ENCODE measurements at regions not wholly inside any gene's neighbourhood (a gene's known extent, or its start where the extent isn't known, plus 50 kb on each side); places are given as distances from the start of the nearest gene placed in this dataset.

DNA sequence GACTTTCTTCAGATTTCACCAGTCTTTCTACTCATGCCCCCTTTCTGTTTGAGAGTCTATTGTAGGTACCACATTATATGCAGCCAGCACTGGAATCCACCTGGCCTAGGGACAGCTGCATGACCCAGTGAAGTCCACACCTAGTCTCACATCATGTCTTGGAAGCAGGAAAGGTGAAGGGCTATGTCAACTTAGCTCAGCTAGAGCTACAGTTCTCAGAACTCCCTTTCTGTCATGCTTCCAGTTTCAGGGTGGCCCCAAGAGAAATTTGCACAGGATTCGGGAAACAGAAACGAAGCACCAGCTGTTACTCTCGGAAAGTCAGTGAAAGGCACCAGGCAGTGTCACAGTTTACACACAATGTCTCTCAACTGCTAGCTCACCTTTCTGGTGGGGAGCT is 51.6 kb upstream of the NLRP1 start:
- no peak for DNase-seq
- no peak for ATAC-seq
- intact Hi-C loops (cut with DNase I) = no loop called here

DNA sequence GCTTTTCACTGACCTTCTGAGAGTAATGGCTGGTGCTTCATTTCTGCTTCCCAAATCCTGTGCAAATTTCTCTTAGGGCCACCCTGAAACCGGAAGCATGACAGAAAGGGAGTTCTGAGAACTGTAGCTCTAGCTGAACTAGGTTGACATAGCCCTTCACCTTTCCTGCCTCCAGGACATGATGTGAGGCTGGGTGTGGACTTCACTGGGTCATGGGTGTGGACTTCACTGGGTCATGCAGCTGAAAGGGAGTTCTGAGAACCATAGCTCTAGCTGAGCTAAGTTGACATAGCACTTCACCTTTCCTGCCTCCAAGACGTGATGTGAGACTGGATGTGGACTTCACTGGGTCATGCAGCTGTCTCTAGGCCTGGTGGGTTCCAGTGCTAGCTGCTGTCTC is 54.3 kb upstream of the NLRP1 start:
- no peak for ATAC-seq
- DNase-seq = no peak
- intact Hi-C loops (cut with DNase I) = no loop called here

DNA sequence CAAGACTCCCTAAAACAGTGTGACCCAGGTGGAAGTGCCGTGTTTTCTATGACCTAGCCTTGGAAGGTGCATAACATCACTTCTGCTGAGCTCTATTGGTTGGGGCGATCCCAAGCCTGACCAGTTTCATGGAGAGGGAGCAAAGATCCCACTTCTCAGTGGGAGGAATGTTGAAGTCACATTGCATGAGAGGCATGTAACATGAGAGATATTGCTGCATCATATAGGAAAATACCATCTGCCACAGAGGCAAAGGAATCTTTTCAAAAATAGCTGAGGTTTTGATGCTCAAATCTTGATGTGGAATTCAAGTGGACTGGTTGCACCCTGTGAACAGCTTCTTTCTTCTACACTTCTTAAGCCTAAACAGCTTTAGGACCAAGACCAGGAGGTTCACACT is 56.4 kb upstream of the NLRP1 start:
- DNase-seq = no peak
- ATAC-seq = no peak
- intact Hi-C loops (cut with DNase I) = no loop called here

DNA sequence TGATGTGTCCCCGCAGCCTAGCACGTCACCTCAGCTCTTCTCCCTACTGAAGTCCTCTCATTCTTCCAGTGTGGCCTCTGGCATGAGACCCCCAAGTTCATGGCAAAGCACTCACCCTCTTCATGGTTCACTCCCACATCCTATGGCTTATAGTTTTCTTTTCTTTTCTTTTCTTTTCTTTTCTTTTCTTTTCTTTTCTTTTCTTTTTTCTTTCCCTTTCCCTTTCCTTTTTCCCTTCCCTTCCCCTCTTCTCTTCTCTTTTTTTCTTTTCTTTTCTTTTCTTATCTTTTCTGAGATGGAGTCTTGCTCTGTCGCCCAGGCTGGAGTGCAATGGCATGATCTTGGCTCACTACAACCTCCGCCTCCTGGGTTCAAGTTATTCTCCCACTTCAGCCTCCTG is 58.4 kb upstream of the NLRP1 start:
- intact Hi-C loops (cut with DNase I) = no loop called here

DNA sequence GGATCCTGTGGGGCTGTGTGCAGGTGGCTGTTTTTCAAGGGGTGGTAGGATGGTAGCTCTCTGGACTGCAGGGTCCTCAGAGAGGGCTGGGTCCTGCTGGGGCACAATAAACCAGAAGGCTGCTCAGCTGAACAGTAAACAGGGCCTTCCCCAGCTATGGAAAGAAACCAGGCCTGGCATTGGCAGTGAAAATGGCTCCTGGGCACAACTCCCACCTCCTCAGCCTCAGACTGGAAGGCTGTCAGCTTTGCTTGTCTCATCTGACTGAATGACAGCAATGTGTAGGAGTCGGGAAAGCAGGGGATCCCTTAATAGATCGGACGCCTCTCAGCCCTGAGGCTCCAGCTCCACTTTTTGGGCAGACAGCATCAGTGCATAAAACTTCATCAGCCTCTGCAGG is 59.8 kb upstream of the NLRP1 start:
- intact Hi-C loops (cut with DNase I) = no loop called here
- DNase-seq (no peak), ATAC-seq (no peak)

More for the DNA sequence above, 58.4 kb upstream of the NLRP1 start:
- DNase-seq (no peak), ATAC-seq (no peak)

DNA sequence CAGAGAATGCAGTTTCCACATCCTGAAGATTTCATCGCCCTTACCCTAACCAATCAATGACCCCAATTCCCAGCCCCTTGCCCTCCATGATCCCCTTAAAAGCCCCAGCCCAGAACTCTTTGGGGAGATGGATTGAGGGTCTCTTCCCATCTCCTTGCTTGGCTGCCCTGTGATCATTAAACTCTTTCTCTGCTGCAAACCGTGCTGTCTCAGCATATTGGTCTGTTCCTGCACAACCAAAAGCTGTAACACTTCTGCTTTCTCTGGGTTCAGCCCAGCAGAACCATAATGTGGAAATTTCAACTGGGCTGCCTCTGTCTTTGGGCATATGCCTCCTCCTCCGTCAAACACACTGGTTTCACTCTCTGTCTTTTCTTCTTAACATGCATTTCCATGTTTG is 67.0 kb upstream of the NLRP1 start:
- intact Hi-C loops (cut with DNase I) = no loop called here
- DNase-seq (no peak), ATAC-seq (no peak)

DNA sequence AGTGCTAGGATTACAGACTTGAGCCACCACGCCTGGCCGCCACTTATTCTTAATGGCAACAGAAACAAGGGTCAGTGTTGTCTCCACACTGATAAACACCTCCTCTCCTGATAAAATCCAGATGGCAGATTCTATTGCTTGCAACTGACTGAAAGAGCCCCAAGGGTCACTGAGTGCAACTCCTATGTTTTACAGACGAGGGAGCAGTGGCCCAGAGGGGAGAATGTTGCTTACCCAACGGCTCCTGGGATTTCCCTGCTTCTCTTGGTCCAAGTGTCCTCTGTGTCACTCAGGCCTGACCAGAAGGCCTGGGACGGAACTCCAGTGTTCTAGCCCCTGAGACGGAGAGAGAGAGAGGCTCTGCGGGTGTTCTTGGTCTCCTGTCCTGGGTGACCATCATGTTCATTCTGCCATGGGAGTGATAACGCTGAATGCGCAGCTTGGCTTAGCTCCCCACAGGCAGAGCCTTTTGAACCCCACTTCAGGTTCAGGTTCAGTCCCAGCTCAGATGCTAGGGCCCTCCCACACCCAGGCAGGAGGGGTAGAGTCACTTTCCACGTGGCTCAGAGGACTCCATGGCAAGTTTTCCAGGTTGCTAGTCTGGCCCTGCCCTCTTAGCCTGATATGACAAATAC is 77.3 kb upstream of the NLRP1 start:
- intact Hi-C loops (cut with DNase I) = no loop called here
- no peak for DNase-seq
- no peak for ATAC-seq

DNA sequence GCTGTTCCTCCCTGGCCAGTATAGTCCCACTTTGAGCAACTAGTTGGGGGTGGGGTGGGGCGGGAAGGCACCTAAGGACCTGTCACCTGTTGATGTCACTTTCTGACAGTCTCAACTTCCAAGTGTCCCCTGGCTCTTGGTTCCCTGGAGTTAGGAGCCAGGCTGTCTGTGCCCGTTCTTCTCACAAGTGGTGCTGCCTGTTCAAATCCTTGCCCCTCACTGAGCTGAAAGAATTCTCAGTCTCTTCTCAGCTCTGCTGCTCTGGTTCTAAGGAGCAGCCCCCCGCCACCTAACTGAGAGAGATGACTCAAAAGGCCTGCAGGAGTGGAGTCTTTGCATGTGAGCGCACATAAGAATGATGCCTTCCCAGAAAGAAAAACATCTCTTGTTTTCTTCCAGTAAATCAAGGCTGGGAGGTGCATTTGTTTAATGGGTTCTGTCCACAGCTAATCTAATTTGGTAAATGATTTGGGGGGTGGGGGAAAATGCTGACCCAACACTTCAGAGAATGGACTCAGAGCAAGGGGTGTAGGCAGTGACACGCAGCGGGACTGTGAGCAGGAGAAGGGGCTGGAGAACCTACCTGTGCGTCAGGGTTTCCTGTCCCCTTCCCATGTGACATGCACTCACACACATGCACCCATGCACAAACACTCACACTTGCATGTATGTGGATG is 78.2 kb upstream of the NLRP1 start:
- intact Hi-C loops (cut with DNase I) = no loop called here
- ATAC-seq = no peak
- no peak for DNase-seq

DNA sequence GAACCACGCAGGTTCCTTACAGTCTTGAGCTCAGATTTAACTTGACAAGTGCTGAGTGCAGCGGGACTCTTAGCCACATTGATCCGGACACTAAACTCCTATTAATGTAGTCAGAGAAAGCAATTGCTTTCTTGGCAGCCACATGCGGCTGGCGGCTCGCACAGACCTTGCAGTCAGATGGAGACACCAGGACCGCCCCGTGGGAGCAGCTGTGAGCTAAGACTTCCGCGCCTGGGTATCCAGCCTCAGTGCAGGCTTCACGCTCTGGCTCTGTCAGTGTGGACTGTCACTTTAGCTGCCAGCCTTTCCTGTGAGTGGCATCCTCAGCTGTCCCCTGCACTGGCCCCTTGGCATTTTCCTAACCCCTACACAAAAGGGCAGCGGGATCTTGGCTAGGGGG is 80.9 kb upstream of the NLRP1 start:
- no peak for DNase-seq
- intact Hi-C loops (cut with DNase I) = no loop called here

DNA sequence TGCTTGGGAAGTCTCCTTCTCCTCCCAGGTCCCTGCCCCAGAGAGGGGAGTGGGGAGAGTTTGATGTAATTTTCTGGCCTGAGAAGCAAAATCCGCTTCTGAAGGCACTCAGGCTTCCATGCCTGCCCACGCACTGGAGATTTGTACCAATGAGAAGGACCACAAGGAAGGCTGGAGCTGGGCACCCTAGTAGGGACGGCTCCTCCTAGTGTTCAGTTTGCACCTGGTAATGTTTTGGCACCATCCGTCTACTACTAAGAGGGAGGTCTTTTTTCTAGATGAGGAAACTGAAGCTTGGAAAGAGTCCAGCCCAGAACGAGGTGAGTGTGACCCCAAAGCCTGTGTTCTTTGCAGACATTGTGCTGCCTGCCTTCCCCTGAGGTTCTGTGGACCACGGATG is 83.6 kb upstream of the NLRP1 start:
- ATAC-seq (no peak), DNase-seq (no peak)
- intact Hi-C loops (cut with DNase I) = no loop called here

More for the DNA sequence above, 80.9 kb upstream of the NLRP1 start:
- ATAC-seq = no peak

DNA sequence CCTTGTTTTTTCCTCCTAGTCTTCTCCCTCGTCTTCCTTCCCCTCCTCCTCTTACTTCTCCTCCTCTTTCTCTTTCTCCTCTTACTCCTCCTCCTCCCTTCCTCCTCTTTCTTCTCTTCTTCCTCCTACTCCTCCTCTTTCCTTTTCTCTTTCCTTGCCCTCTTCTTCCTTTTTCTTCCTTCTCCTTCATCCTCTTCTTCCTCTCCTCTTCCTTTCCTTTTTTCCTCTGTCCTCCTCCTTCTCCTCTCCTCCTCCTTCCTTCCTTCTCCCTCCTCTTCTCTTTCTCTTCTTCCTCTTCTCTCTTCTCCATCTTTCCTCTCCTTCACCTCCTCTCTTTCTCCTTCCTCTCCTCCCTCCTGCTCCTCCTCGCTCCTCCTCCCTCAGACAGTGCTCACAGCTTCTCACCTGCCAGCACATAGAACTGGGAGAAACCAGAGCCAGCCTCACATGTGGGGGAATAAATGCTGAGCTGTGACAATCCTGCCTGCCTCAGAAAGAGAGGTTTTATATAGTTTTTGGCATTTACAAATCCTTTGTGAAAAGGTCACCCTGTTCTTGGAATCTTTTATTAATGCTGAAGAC is 84.3 kb upstream of the NLRP1 start:
- ATAC-seq (no peak), DNase-seq (no peak)
- intact Hi-C loops (cut with DNase I) = no loop called here

DNA sequence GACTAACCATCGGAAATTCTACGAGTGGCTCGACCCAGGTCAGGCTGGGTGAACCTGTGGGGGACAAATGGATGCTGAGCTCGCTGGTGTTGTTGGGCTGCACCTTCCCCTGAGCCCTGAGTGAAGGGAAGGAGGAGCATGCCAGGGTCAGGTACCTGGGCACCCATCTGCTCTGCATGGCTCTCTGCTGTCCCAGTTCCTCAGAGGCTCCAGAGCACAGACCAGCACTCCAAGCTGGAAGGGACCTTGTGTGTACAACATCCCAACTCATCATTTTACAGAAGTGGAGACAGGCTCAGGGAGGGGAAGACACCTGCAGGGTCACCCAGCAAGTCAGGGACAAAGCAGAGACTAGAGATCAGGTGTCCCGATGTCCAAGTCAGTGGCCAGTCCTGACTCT is 84.9 kb upstream of the NLRP1 start:
- intact Hi-C loops (cut with DNase I) = no loop called here
- ATAC-seq = no peak
- no peak for DNase-seq

DNA sequence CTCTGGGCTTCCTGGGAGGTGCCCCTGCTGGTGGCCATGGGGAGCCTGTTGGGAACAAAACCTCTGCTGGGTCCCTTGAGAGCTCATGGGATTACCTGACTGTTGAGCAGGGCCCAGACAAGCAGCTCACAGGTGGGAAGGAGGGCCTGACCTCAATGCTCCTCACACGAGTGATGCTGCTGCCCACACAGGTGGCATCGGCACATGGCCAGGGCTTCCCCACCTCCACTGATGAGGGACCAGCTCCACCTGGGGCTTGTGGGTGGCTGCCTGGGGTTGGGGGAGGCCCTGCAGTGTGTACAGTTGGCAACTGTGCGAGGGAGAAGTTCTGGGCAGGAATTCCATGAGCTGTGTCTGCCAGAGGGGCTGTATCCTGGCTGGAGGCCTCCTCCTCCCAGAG is 87.8 kb upstream of the NLRP1 start:
- DNase-seq (no peak), ATAC-seq (no peak)
- intact Hi-C loops (cut with DNase I) = no loop called here

DNA sequence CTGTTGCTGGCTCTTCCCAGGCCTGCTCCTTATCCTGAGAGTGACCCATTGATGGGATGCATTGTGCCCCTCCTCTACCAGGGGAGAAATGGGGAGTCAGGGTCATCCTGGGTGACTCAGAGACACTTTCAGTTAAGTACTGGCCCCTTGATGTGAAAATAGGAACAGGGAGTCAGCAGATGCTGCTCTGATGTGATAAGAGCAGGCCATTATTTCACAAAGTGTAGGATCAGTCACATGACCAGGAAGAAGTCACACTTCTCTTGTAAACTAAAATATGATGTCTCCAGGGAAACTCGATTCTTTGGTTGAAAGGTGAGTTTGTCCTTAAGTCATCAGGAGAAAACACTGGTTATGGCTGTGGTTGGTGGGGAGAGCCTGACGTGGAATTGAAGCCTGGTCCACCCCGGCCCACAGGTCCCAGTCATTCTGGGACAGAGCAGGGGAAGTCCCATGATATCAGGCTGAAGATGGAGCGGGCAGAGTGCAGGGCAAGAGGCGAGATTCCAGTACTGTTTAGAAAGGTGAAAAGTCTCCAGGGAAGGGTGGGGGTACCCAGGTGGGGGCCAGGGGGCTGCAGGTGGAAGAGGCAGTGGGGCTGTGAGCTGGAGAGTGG is 88.6 kb upstream of the NLRP1 start:
- intact Hi-C loops (cut with DNase I) = no loop called here
- DNase-seq (no peak), ATAC-seq (no peak)

DNA sequence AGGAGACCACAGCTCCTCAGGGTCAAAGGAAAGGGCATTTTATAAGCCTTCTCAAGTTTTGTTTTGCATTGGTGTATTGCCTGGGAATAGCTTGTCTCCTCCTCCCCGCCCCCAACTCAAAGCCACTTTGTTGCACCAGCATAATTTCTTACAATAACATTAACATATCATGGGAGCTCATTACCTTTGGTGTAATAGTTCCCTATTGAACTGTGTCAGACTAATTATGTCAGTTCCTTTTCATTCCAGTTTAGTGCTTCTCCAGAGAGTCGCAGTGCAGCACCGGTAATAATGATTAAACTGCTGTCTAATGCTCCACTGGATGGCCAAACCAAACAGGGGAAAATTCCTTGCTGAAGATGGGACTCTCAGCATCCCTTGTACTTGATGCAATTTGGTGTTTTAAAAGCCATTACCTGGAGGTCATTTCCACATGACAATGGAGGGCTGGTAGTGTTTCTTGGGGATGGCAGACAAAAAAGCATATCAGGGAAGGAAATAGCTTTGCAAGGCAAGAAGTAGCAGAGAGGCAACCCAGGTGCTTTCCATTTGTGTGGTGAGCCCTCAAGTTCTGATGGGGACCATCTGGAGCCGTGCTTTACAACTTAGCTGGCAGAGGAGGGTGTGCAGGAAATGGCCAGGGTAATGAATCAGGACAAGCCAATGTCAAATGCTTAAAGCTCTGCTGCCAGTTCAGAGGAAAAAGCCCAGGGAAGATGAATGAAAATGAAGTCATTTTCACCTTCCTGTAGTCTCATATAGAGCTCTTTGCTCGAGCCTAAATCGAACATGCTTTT is 91.5 kb upstream of the NLRP1 start:
- ATAC-seq (no peak), DNase-seq (no peak)
- intact Hi-C loops (cut with DNase I) = no loop called here

DNA sequence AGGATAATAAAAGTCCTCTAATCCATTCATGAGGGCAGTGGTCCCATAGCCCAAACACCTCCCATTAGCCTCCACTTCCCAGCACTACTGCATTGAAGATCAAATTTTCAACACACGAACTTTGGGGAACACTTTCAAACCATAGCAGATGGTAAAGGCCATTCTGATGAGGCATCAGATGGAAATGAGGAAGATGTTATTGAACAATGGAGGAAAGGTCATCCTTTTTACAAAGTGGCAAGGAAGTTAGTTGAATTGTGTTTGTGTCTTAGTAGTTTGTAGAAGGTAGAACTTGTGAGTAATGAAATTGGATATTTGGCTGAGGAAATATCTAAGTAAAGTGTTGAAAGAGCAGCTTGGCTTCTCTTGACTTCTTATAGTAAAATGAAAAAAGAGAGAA is 93.3 kb upstream of the NLRP1 start:
- intact Hi-C loops (cut with DNase I) = no loop called here
- DNase-seq = no peak
- no peak for ATAC-seq

DNA sequence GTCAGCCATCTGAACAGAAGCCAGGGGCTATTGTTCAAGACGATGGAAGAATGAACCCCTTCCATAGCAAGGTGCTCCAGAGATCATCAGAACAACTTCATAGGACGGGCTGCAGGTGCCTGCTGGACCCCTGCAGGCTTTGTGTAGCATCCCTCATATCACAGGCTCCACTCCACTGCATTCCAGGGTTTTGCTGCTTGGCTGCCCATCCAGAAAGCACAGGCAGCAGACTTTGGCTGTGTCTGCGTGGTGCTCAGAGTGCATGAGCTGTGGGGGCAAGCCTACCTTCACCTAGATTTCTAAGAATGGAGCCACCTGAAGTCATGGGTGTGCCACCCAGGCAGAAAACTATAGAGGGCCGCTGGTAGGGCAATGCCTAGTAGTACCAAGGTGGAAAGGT is 93.9 kb upstream of the NLRP1 start:
- ATAC-seq (no peak), DNase-seq (no peak)
- intact Hi-C loops (cut with DNase I) = no loop called here

DNA sequence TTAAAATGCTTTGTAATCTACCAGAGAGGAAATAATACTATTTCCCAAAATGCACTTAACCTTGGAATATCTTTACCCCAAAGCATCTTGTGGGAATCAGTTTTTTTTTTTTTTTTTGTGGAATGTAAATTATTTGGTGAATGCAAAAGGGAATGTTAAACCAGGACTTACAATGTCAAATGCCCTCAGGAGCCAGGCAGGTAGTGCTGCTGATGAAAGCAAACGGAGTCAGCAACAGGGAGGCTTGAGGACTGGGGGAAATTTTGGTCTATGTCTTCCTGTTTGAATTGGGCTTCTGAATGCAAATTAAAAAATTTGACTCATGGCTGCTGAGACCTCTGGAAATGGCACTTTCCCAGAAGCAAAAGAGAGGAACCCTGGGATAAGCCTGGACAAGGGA is 96.5 kb upstream of the NLRP1 start:
- no peak for DNase-seq
- intact Hi-C loops (cut with DNase I) = no loop called here
- no peak for ATAC-seq

DNA sequence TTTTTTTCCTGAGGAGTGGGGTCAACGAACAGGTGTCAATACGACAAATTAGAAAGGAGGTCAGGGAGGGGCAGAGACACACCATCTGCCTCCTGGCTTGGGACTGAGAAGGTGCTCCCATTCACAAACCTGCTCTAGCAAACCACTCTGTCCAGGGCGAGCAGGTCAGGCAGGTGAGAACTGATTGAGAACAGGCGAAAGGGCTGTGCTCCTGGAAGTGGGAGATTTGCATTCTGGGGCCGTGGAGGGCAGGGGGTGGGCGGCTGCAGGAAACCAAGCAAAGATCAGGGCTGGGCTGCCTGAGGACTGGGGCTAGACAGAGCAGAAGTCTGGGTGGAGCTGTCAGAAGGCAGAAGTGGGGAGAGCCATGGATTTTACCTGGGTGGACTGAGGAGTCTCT is 98.9 kb upstream of the NLRP1 start:
- no peak for ATAC-seq
- intact Hi-C loops (cut with DNase I) = no loop called here
- DNase-seq = no peak

DNA sequence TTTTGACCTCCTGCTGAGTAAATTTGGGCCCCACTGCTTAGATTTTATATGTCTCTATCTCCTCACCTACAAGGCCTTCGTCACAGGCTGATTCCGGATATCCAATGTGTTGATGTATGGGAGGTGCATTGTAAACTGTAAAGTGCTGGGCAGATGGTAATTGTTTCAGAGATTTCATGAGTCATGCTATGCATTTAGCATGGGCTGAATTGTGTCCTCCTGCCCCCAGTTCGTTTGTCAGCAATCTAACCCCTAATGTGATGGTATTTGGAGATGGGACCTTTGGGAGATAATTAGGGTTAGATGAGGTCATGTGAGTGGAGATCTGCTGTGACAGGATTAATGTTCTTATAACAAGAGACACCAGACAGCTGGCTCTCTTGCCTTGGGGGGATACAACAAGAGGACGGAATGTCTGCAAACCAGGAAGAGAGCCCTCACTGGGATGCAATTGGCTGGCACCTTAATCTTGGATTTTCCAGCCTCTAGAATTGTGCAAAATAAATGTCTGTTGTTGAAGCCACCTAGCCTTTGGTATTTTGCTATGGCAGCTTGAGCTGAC is 101.8 kb upstream of the NLRP1 start:
- intact Hi-C loops (cut with DNase I) = no loop called here
- ATAC-seq = no peak
- no peak for DNase-seq
